Memory B cell (primary cell): ENCODE measurements at regions not wholly inside any gene's neighbourhood (a gene's known extent, or its start where the extent isn't known, plus 50 kb on each side); places are given as distances from the start of the nearest gene placed in this dataset.

Experiments
- ATAC-seq: fragments of 150-1000 bp; cut with Tn5 transposase; 2 replicates; pipeline ENCODE4 v1.10.0; 2021; ENCODE audit warnings: low read depth, mild to moderate bottlenecking, moderate library complexity
- DNase-seq, 2 donors: peaks; one replicate each; pipeline ENCODE4 v3.0.0; 2022; ENCODE audit warnings: low spot score in 2 of 2
- H3K27ac Mint-ChIP-seq: one replicate; pipeline ENCODE4 v1.8.0; 2022; ENCODE audit warnings: mild to moderate bottlenecking, moderate library complexity, mixed read lengths
- H3K27me3 Mint-ChIP-seq: one replicate; pipeline ENCODE4 v1.8.0; 2022; ENCODE audit warnings: mixed read lengths
- H3K36me3 Mint-ChIP-seq: one replicate; pipeline ENCODE4 v1.8.0; 2022; ENCODE audit warnings: mild to moderate bottlenecking, mixed read lengths
- H3K4me1 Mint-ChIP-seq: one replicate; pipeline ENCODE4 v1.8.0; 2022; ENCODE audit warnings: mixed read lengths
- H3K4me3 Mint-ChIP-seq: one replicate; pipeline ENCODE4 v1.8.0; 2022; ENCODE audit warnings: mild to moderate bottlenecking, moderate library complexity, mixed read lengths
- H3K9me3 Mint-ChIP-seq: one replicate; pipeline ENCODE4 v1.8.0; 2022; ENCODE audit warnings: mixed read lengths

GRCh38 chr20:57070296-57070695 is 196.1 kb downstream of the BMP7 start:
- Mint-ChIP-seq H3K27ac (no peak overlapping the region), H3K4me1 (peaks cover 2% of the 10 kb centered on the region), H3K27me3 (peaks cover 19% of the 10 kb centered on the region), H3K4me3 (no peak overlapping the region), H3K36me3 (no peaks in the 10 kb centered on the region), H3K9me3 (no peaks in the 10 kb centered on the region)
- no peak for ATAC-seq
- DNase-seq: no peak

DNA sequence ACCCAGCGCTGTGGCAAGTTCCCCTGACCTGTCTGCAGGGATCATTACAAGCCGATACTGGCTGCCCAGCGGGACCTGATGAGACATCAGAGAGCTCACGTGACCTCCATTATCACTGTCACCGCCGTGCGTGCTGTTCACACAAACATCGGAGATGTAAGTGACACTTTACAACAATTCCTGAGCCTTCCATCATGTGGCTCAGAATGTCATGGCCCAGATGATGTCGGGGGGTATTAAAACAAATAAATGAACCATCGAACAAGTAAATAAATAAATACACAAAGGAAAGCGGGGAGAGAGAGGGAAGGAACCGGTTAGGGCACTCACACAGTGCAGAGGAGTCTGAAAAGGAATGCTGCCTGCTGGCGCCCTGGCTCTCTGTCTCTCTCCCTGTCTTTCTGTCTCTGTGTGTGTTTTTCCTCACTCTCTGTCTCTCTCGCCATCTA is 195.1 kb downstream of the BMP7 start:
- DNase-seq (no peak), ATAC-seq (no peak)
- no peak overlapping the region for H3K4me3 Mint-ChIP-seq
- H3K36me3 Mint-ChIP-seq: no peaks in the 10 kb centered on the region
- no peaks in the 10 kb centered on the region for H3K9me3 Mint-ChIP-seq
- H3K27ac Mint-ChIP-seq: no peak overlapping the region
- peaks cover 14% of the 10 kb centered on the region for H3K27me3 Mint-ChIP-seq
- H3K4me1 Mint-ChIP-seq: peaks cover 2% of the 10 kb centered on the region

DNA sequence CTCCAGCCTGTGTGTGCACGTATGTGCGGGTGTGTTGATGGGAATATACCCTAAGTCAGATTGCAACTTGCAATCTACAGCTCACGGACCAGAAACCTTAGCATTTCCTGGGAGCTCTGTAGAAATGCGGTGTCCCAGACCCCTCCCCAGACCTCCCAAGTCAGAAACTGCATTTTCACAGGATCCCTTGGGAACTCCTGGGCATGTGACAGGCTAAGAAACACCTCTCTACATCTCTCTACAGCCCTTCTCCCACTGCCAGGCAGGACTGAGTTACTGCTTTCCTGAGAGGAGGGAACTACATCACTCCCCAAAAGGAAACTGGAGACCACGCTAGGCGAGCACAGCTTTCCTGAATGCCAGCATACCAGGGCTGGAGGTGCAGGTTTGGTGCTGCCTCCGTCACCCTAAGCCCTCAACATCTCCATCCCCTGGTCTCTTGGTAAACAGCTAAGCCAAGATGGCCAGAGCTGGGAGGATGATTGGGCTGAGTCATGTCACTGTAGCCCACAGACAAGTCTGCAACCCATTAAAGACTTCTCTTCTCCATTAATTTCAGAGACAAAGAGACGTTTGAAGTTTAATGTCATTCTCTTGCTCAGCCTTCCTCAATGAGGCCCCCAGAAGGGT is 194.4 kb downstream of the BMP7 start:
- DNase-seq (no peak), ATAC-seq (no peak)
- no peak overlapping the region for H3K27ac Mint-ChIP-seq
- peaks cover under 1% of the 10 kb centered on the region for H3K9me3 Mint-ChIP-seq
- no peak overlapping the region for H3K4me3 Mint-ChIP-seq
- H3K4me1 Mint-ChIP-seq: peaks cover 2% of the 10 kb centered on the region
- no peaks in the 10 kb centered on the region for H3K36me3 Mint-ChIP-seq
- H3K27me3 Mint-ChIP-seq: peaks cover 14% of the 10 kb centered on the region

- Mint-ChIP-seq H3K27ac (no peak overlapping the region), H3K36me3 (no peaks in the 10 kb centered on the region), H3K4me3 (no peak overlapping the region), H3K9me3 (peaks cover 3% of the 10 kb centered on the region), H3K4me1 (peaks cover 2% of the 10 kb centered on the region), H3K27me3 (peaks cover 10% of the 10 kb centered on the region)
- ATAC-seq (no peak), DNase-seq (no peak)
These were observed 193.0 kb downstream of the BMP7 start for GRCh38 chr20:57073402-57073801.

- no peaks in the 10 kb centered on the region for H3K36me3 Mint-ChIP-seq
- H3K4me3 Mint-ChIP-seq: no peak overlapping the region
- ATAC-seq (no peak), DNase-seq (no peak)
- H3K4me1 Mint-ChIP-seq: peaks cover 2% of the 10 kb centered on the region
- peaks cover 10% of the 10 kb centered on the region for H3K27me3 Mint-ChIP-seq
- H3K27ac Mint-ChIP-seq: no peak overlapping the region
- peaks cover 3% of the 10 kb centered on the region for H3K9me3 Mint-ChIP-seq
These were observed 192.1 kb downstream of the BMP7 start for GRCh38 chr20:57074386-57074785.

GRCh38 chr20:57075181-57075580 is 191.3 kb downstream of the BMP7 start:
- Mint-ChIP-seq H3K27me3 (peaks cover 7% of the 10 kb centered on the region), H3K4me1 (peaks cover 2% of the 10 kb centered on the region), H3K36me3 (no peaks in the 10 kb centered on the region), H3K27ac (no peak overlapping the region), H3K4me3 (no peak overlapping the region), H3K9me3 (peaks cover 5% of the 10 kb centered on the region)
- DNase-seq: no peak
- no peak for ATAC-seq

- Mint-ChIP-seq H3K27ac (no peak overlapping the region), H3K4me3 (no peak overlapping the region), H3K9me3 (peaks cover 7% of the 10 kb centered on the region), H3K4me1 (peaks cover 2% of the 10 kb centered on the region), H3K36me3 (no peaks in the 10 kb centered on the region), H3K27me3 (peaks cover 7% of the 10 kb centered on the region)
- ATAC-seq (no peak), DNase-seq (no peak)
These were observed 190.8 kb downstream of the BMP7 start for GRCh38 chr20:57075603-57076002.

DNA sequence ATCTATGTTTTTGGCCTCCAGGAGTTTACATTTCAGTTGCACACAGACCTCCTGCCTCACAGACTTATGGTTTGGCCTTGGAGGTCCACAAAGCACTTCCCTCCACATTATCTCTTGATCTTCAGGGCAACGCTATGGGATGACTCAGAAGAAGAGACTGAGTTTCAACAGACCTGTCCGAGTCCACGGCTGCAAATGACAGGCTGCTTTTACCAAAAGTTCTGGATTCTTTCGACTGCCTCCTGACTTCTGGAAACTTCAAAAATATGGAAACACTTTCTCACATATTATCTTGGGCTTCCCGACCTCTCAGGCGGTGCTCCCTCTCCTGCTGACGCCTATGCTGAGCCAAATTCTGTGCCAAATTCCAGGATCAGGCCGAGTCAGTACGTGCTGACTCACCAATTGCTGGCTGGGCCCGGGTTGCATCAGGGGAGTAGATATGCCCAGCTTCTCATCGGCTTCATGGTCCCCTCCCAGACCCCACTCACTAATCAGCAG is 190.2 kb downstream of the BMP7 start:
- Mint-ChIP-seq H3K9me3 (peaks cover 7% of the 10 kb centered on the region), H3K27me3 (peaks cover 5% of the 10 kb centered on the region), H3K36me3 (no peaks in the 10 kb centered on the region), H3K27ac (no peak overlapping the region), H3K4me3 (no peak overlapping the region), H3K4me1 (peaks cover 2% of the 10 kb centered on the region)
- DNase-seq (no peak), ATAC-seq (no peak)

- Mint-ChIP-seq H3K36me3 (no peaks in the 10 kb centered on the region), H3K27ac (no peak overlapping the region)
These were observed 189.5 kb downstream of the BMP7 start for GRCh38 chr20:57076951-57077350.

DNA sequence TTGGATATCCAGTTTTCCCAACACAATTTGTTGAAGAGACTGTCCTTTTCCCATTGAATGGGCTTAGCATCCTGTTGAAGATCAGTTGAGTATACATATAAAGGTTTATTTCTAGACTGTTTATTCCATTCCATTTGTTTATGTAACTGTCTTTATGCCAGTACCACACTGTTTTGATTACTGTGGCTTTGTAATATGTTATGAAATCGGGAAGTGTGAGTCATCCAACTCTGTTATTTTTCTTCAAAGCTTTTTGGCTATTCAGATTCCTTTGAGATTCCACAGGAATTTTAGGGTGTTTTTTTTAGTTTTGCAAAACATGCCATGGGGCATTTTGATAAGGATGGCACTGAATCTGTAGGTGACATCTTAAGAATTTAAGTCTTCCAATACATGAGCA is 188.3 kb downstream of the BMP7 start:
- Mint-ChIP-seq H3K4me1 (no peaks in the 10 kb centered on the region), H3K9me3 (peaks cover 10% of the 10 kb centered on the region), H3K27ac (no peak overlapping the region), H3K27me3 (peaks cover 3% of the 10 kb centered on the region), H3K4me3 (no peak overlapping the region), H3K36me3 (no peaks in the 10 kb centered on the region)
- ATAC-seq: no peak
- no peak for DNase-seq

More at GRCh38 chr20:57076951-57077350, 189.5 kb downstream of the BMP7 start:
- Mint-ChIP-seq H3K9me3 (peaks cover 7% of the 10 kb centered on the region), H3K4me3 (no peak overlapping the region), H3K27me3 (no peaks in the 10 kb centered on the region), H3K4me1 (no peaks in the 10 kb centered on the region)
- no peak for DNase-seq
- ATAC-seq: no peak

DNA sequence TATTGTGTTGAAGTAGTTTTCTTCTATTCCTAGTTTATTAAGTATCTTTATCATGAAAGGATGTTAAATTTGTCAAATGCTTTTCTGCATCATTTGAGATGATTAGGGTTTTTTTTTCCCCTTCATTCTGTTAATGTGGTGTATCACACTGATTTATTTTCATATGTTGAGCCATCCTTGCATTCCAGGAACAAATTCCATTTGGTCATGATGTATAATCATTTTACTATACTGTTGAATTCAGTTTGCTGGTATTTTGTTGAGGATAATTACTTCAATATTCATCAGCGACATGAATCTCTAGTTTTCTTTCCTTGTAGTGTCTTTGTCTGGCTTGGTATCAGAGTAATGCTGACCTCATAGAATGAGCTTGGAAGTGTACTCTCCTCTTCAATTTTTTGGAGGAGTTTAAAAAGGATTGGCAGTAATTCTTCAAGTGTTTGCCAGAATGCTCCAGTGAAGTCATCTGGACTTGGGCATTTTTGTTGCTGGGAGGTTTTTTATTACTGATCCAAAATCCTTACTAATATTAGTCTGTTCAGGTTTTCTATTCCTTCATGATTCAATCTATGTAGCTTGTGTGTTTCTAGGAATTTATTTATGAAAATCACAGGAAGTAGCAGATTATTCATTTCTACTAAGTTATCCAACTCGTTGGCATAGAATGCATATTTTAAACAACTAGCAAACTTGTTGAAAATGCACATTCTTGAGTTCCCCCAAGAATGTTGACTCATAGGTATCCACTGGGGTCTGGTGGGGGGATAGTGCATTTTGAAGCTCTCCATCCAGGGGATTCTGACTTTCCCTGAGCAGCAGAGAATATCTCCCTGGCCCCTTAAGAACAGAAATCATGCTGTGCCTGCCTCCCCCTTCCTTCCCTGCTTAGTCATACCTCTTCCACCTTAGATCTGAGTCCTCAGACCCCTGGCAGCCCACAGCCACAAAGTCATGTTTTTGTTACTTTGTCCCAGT is 187.1 kb downstream of the BMP7 start:
- no peak for ATAC-seq
- Mint-ChIP-seq H3K36me3 (no peaks in the 10 kb centered on the region), H3K27me3 (peaks cover 3% of the 10 kb centered on the region), H3K4me1 (no peaks in the 10 kb centered on the region), H3K4me3 (no peak overlapping the region), H3K27ac (no peak overlapping the region), H3K9me3 (peaks cover 11% of the 10 kb centered on the region)
- DNase-seq: no peak

- no peak overlapping the region for H3K27ac Mint-ChIP-seq
- H3K36me3 Mint-ChIP-seq: no peaks in the 10 kb centered on the region
- H3K27me3 Mint-ChIP-seq: peaks cover 3% of the 10 kb centered on the region
- H3K4me1 Mint-ChIP-seq: no peaks in the 10 kb centered on the region
- DNase-seq (no peak), ATAC-seq (no peak)
- H3K4me3 Mint-ChIP-seq: no peak overlapping the region
- peaks cover 11% of the 10 kb centered on the region for H3K9me3 Mint-ChIP-seq
These were observed 185.6 kb downstream of the BMP7 start for GRCh38 chr20:57080796-57081195.

- Mint-ChIP-seq H3K36me3 (no peaks in the 10 kb centered on the region), H3K27me3 (peaks cover 5% of the 10 kb centered on the region), H3K4me1 (no peaks in the 10 kb centered on the region)
These were observed 184.0 kb downstream of the BMP7 start for GRCh38 chr20:57082357-57082945.

GRCh38 chr20:57083072-57083471 is 183.4 kb downstream of the BMP7 start:
- no peak overlapping the region for H3K4me3 Mint-ChIP-seq
- H3K9me3 Mint-ChIP-seq: peaks cover 7% of the 10 kb centered on the region
- H3K27ac Mint-ChIP-seq: no peak overlapping the region
- H3K4me1 Mint-ChIP-seq: no peaks in the 10 kb centered on the region
- H3K36me3 Mint-ChIP-seq: no peaks in the 10 kb centered on the region
- DNase-seq (no peak), ATAC-seq (no peak)
- peaks cover 11% of the 10 kb centered on the region for H3K27me3 Mint-ChIP-seq

More at GRCh38 chr20:57082357-57082945, 184.0 kb downstream of the BMP7 start:
- H3K9me3 Mint-ChIP-seq: peaks cover 9% of the 10 kb centered on the region
- ATAC-seq: no peak
- DNase-seq: no peak
- no peak overlapping the region for H3K4me3 Mint-ChIP-seq
- no peak overlapping the region for H3K27ac Mint-ChIP-seq
